Skeletal muscle satellite cell (primary cell): ENCODE measurements at regions not wholly inside any gene's neighbourhood (a gene's known extent, or its start where the extent isn't known, plus 50 kb on each side); places are given as distances from the start of the nearest gene placed in this dataset.
A peak's percentile ranks its signal among the peaks of the same experiment; 100 is the strongest.

Experiments
- H3K27me3 ChIP-seq: 2 replicates; pipeline ENCODE4 v1.7.0; 2013; ENCODE audit warnings: low read length; ENCODE audit not compliant: control insufficient read depth, insufficient read depth
- H3K36me3 ChIP-seq: 2 replicates; pipeline ENCODE4 v1.7.0; 2013; ENCODE audit warnings: mild to moderate bottlenecking, control low read depth, low read length; ENCODE audit not compliant: insufficient read depth
- H3K4me1 ChIP-seq: 2 replicates; pipeline ENCODE4 v1.7.0; 2013; ENCODE audit warnings: low read length; ENCODE audit not compliant: control insufficient read depth, insufficient read depth
- H3K4me2 ChIP-seq: 2 replicates; pipeline ENCODE4 v1.7.0; 2013; ENCODE audit warnings: mild to moderate bottlenecking, low read length
- H3K4me3 ChIP-seq: 2 replicates; pipeline ENCODE4 v1.7.0; 2013; ENCODE audit warnings: low read length
- H3K9ac ChIP-seq: 2 replicates; pipeline ENCODE4 v1.7.0; 2013; ENCODE audit warnings: mild to moderate bottlenecking, low read depth, low read length, moderate library complexity
- H3K9me3 ChIP-seq: replicated peaks from 2 replicates; pipeline ENCODE4 v1.7.0; 2013; ENCODE audit warnings: mild to moderate bottlenecking, control low read depth, low read length

GRCh38 chrX:39734174-39734776, 363.5 kb downstream of the BCOR start:
- Histone ChIP-seq H3K9ac (no peak overlapping the region), H3K27me3 (no peaks in the 10 kb centered on the region), H3K4me2 (no peak overlapping the region), H3K9me3 (no peaks in the 10 kb centered on the region), H3K4me3 (no peak overlapping the region), H3K4me1 (peaks cover 40% of the 10 kb centered on the region), H3K36me3 (no peaks in the 10 kb centered on the region)

GRCh38 chrX:39736216-39737211, 361.2 kb downstream of the BCOR start:
- peaks cover 22% of the 10 kb centered on the region for H3K4me1 ChIP-seq
- no peaks in the 10 kb centered on the region for H3K36me3 ChIP-seq
- peak overlapping the region; percentile 73 for H3K9ac ChIP-seq
- H3K9me3 ChIP-seq: no peaks in the 10 kb centered on the region
- H3K4me3 ChIP-seq: no peak overlapping the region
- no peaks in the 10 kb centered on the region for H3K27me3 ChIP-seq
- H3K4me2 ChIP-seq: peak overlapping the region; percentile 52

GRCh38 chrX:39739585-39739984, 358.2 kb downstream of the BCOR start:
- Histone ChIP-seq H3K4me2 (no peak overlapping the region), H3K27me3 (no peaks in the 10 kb centered on the region), H3K36me3 (no peaks in the 10 kb centered on the region), H3K9me3 (no peaks in the 10 kb centered on the region), H3K9ac (no peak overlapping the region), H3K4me3 (no peak overlapping the region), H3K4me1 (peaks cover 18% of the 10 kb centered on the region)

DNA sequence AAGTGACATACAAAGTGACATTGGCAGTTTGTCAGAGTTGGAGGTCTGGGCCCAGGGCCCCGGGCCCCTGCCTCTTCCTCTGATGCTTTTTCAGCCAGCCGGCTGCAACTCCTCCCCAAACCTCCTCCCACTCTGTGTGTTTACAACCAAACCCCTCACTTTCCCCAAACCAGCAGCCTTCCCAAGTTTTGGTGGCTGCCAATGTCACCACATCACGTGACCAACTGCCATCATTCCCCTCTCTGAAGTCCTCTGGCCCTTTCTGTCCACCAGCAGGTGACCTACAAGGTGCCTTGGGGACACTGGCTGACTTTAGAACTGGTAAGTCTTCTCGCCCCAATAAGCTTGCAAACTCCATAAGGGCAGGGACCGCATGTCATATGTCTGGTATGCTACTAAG, 357.7 kb downstream of the BCOR start:
- no peaks in the 10 kb centered on the region for H3K9me3 ChIP-seq
- no peak overlapping the region for H3K4me3 ChIP-seq
- H3K4me2 ChIP-seq: no peak overlapping the region
- no peaks in the 10 kb centered on the region for H3K27me3 ChIP-seq
- no peaks in the 10 kb centered on the region for H3K36me3 ChIP-seq
- no peak overlapping the region for H3K9ac ChIP-seq
- peaks cover 18% of the 10 kb centered on the region for H3K4me1 ChIP-seq

DNA sequence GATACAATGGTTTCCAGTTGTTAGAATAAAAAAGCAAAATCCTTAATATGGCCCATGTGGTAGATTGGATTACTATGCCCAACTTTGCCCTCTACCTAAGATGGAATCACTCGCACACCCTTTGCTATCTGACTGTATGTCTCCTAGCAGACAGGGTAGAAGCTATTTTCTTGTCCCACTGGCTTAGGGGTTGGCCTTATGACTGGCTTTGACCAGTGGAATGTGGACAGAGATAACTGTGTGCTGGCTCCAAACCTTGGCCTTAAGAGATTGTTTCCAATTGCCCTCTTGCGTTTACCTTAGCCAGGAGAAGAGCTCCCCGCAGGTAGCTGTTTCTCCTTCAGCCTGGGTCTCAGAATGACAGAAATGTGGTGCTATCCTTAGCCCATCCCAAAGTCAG, 355.9 kb downstream of the BCOR start:
- peaks cover 3% of the 10 kb centered on the region for H3K4me1 ChIP-seq
- H3K4me2 ChIP-seq: no peak overlapping the region
- H3K27me3 ChIP-seq: no peaks in the 10 kb centered on the region
- H3K9ac ChIP-seq: no peak overlapping the region
- H3K4me3 ChIP-seq: no peak overlapping the region
- H3K36me3 ChIP-seq: no peaks in the 10 kb centered on the region
- H3K9me3 ChIP-seq: no peaks in the 10 kb centered on the region

- no peak overlapping the region for H3K9ac ChIP-seq
- no peak overlapping the region for H3K4me3 ChIP-seq
- H3K9me3 ChIP-seq: no peaks in the 10 kb centered on the region
- no peaks in the 10 kb centered on the region for H3K4me1 ChIP-seq
- H3K27me3 ChIP-seq: no peaks in the 10 kb centered on the region
- no peaks in the 10 kb centered on the region for H3K36me3 ChIP-seq
- H3K4me2 ChIP-seq: no peak overlapping the region
Measured at GRCh38 chrX:39745818-39746217, 351.9 kb downstream of the BCOR start.

GRCh38 chrX:39749135-39749534, 348.6 kb downstream of the BCOR start:
- H3K27me3 ChIP-seq: no peaks in the 10 kb centered on the region
- no peak overlapping the region for H3K4me2 ChIP-seq
- H3K4me1 ChIP-seq: peaks cover 3% of the 10 kb centered on the region
- no peaks in the 10 kb centered on the region for H3K9me3 ChIP-seq
- H3K4me3 ChIP-seq: no peak overlapping the region
- H3K9ac ChIP-seq: no peak overlapping the region
- no peaks in the 10 kb centered on the region for H3K36me3 ChIP-seq

GRCh38 chrX:39749728-39750127, 348.0 kb downstream of the BCOR start:
- H3K27me3 ChIP-seq: no peaks in the 10 kb centered on the region
- no peaks in the 10 kb centered on the region for H3K9me3 ChIP-seq
- no peak overlapping the region for H3K4me3 ChIP-seq
- H3K9ac ChIP-seq: no peak overlapping the region
- H3K36me3 ChIP-seq: no peaks in the 10 kb centered on the region
- H3K4me2 ChIP-seq: no peak overlapping the region
- H3K4me1 ChIP-seq: peaks cover 4% of the 10 kb centered on the region

DNA sequence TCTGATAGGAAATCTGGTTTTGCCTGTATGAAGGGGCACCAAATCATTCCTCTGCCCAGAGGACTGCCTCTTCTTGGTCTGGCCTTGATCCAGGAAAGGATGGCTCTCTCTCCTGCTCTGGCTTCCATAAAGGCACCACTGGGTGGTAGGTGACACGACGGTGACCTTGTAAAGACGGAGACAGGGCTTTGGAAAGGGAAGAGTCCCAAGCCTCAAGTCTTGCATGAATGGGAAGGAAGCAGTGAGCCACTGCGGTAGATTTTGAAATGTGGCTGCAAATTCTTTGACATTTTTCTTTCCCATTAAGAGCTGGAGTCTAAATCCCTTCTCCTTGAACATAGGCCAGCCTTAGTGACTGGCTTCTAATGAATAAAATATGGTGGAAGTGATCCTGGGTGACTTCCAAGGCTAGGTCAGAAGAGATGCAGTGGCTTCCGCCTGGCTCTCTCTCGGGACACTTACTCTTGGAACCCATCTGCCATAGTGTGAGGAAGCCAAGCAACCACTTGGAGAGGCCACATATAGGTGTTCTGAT, 347.4 kb downstream of the BCOR start:
- Histone ChIP-seq H3K9me3 (no peaks in the 10 kb centered on the region), H3K27me3 (no peaks in the 10 kb centered on the region), H3K4me1 (peaks cover 10% of the 10 kb centered on the region)

DNA sequence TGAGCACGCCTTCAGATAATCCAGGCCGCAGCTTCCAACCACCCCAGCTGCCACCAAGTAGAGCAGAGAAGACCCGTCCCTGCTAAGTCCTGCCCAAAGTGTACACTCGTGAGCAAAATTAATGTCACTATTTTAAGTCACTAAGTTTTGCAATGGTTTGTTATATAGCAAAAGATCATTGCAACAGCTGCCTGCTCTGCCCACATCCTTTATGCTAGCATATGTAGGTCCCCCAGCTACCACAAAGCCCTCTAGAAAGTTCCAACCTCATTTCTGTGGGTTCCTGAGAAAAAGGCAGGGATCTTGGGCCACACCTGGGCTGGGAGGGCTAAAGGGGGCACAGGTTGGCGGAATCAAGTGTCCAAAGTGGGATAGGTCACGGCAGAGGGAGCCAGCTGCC, 346.9 kb downstream of the BCOR start:
- H3K9ac ChIP-seq: no peak overlapping the region
- H3K9me3 ChIP-seq: no peaks in the 10 kb centered on the region
- H3K4me3 ChIP-seq: no peak overlapping the region
- no peaks in the 10 kb centered on the region for H3K27me3 ChIP-seq
- no peaks in the 10 kb centered on the region for H3K36me3 ChIP-seq
- H3K4me1 ChIP-seq: peaks cover 13% of the 10 kb centered on the region
- no peak overlapping the region for H3K4me2 ChIP-seq

More for the DNA sequence above, 347.4 kb downstream of the BCOR start:
- Histone ChIP-seq H3K9ac (no peak overlapping the region), H3K36me3 (no peaks in the 10 kb centered on the region), H3K4me3 (no peak overlapping the region), H3K4me2 (no peak overlapping the region)

GRCh38 chrX:39752815-39753214, 344.9 kb downstream of the BCOR start:
- Histone ChIP-seq H3K4me1 (peaks cover 23% of the 10 kb centered on the region), H3K36me3 (no peaks in the 10 kb centered on the region), H3K27me3 (no peaks in the 10 kb centered on the region), H3K4me2 (no peak overlapping the region), H3K9me3 (no peaks in the 10 kb centered on the region), H3K4me3 (no peak overlapping the region), H3K9ac (no peak overlapping the region)
